Osteoblast (primary cell): ENCODE measurements at regions not wholly inside any gene's neighbourhood (a gene's known extent, or its start where the extent isn't known, plus 50 kb on each side); places are given as distances from the start of the nearest gene placed in this dataset.

ENCODE experiments used
- DNase-seq: peaks from one replicate; pipeline ENCODE4 v3.0.0; 2011; ENCODE audit warnings: low spot score, mixed read lengths; ENCODE audit not compliant: insufficient read length; ENCODE audit errors: missing footprints
- H2AFZ ChIP-seq: 2 replicates; pipeline ENCODE4 v1.6.0; 2011; ENCODE audit warnings: mild to moderate bottlenecking, low read length
- H3K27ac ChIP-seq: 2 replicates; pipeline ENCODE4 v1.5.1; 2011; ENCODE audit warnings: mild to moderate bottlenecking, low read depth, low read length, moderate library complexity
- H3K27me3 ChIP-seq: 2 replicates; pipeline ENCODE4 v1.6.0; 2012; ENCODE audit warnings: mild to moderate bottlenecking, control low read depth, inconsistent platforms, low read length, moderate library complexity; ENCODE audit not compliant: insufficient read depth
- H3K36me3 ChIP-seq: 2 replicates; pipeline ENCODE4 v1.5.1; 2011; ENCODE audit warnings: mild to moderate bottlenecking, low read length, control low read depth, moderate library complexity; ENCODE audit not compliant: insufficient read depth
- H3K4me1 ChIP-seq: 2 replicates; pipeline ENCODE4 v1.5.1; 2011; ENCODE audit warnings: mild to moderate bottlenecking, low read length, control low read depth, moderate library complexity; ENCODE audit not compliant: insufficient read depth
- H3K4me2 ChIP-seq: 2 replicates; pipeline ENCODE4 v1.6.0; 2011; ENCODE audit warnings: mild to moderate bottlenecking, low read length; ENCODE audit not compliant: insufficient read depth
- H3K4me3 ChIP-seq: fragments of 200-600 bp; sonication (generic); 3 replicates; pipeline ENCODE4 v1.5.1; 2012; ENCODE audit warnings: mild to moderate bottlenecking, low read length, inconsistent platforms; ENCODE audit not compliant: insufficient read depth
- H3K79me2 ChIP-seq: 2 replicates; pipeline ENCODE4 v1.6.0; 2012; ENCODE audit warnings: mild to moderate bottlenecking, low read length, control low read depth, inconsistent platforms; ENCODE audit not compliant: insufficient read depth
- H3K9me3 ChIP-seq: 2 replicates; pipeline ENCODE4 v1.5.1; 2011; ENCODE audit warnings: low read depth, low read length, control low read depth
- H4K20me1 ChIP-seq: 2 replicates; pipeline ENCODE4 v1.6.0; 2012; ENCODE audit warnings: mild to moderate bottlenecking, low read length, control low read depth; ENCODE audit not compliant: insufficient read depth
- TF ChIP-seq, protein P1 (sequence below): IDR thresholded peaks from 2 replicates; pipeline ENCODE4 v1.5.1; 2011; ENCODE audit warnings: mild to moderate bottlenecking, low read depth, low read length, moderate library complexity; ENCODE audit errors: extremely low read depth

DNA sequence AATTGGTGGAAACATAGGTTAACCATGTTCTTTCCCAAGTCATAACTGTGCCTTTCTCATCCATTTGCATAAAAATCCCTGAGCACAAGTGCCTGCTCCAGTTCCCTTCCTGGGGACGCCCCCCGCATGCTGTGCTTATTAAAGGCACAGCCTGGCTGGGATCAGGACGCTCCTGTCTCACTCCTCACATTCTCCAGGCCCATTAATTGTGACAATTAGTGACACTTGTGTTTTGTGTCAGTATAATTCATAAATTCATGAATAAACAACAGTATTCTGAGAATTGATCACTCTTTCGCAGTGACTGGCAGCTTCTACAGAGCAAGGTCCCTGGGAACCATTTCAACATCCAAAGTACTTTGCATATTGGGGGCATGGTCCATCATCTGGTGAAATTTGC is 1354.4 kb downstream of the TBC1D22A start:
- TF ChIP-seq, protein P1, sequence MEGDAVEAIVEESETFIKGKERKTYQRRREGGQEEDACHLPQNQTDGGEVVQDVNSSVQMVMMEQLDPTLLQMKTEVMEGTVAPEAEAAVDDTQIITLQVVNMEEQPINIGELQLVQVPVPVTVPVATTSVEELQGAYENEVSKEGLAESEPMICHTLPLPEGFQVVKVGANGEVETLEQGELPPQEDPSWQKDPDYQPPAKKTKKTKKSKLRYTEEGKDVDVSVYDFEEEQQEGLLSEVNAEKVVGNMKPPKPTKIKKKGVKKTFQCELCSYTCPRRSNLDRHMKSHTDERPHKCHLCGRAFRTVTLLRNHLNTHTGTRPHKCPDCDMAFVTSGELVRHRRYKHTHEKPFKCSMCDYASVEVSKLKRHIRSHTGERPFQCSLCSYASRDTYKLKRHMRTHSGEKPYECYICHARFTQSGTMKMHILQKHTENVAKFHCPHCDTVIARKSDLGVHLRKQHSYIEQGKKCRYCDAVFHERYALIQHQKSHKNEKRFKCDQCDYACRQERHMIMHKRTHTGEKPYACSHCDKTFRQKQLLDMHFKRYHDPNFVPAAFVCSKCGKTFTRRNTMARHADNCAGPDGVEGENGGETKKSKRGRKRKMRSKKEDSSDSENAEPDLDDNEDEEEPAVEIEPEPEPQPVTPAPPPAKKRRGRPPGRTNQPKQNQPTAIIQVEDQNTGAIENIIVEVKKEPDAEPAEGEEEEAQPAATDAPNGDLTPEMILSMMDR, result no peak
- no peak overlapping the region for H3K4me3 ChIP-seq
- no peaks in the 10 kb centered on the region for H4K20me1 ChIP-seq
- peaks cover 5% of the 10 kb centered on the region for H3K9me3 ChIP-seq
- H3K36me3 ChIP-seq, result no peaks in the 10 kb centered on the region
- DNase-seq, result no peak
- no peak overlapping the region for H3K4me2 ChIP-seq
- H3K79me2 ChIP-seq, result no peaks in the 10 kb centered on the region
- no peaks in the 10 kb centered on the region for H3K27me3 ChIP-seq
- H2AFZ ChIP-seq, result no peak overlapping the region
- H3K27ac ChIP-seq, result no peak overlapping the region
- H3K4me1 ChIP-seq, result no peaks in the 10 kb centered on the region

DNA sequence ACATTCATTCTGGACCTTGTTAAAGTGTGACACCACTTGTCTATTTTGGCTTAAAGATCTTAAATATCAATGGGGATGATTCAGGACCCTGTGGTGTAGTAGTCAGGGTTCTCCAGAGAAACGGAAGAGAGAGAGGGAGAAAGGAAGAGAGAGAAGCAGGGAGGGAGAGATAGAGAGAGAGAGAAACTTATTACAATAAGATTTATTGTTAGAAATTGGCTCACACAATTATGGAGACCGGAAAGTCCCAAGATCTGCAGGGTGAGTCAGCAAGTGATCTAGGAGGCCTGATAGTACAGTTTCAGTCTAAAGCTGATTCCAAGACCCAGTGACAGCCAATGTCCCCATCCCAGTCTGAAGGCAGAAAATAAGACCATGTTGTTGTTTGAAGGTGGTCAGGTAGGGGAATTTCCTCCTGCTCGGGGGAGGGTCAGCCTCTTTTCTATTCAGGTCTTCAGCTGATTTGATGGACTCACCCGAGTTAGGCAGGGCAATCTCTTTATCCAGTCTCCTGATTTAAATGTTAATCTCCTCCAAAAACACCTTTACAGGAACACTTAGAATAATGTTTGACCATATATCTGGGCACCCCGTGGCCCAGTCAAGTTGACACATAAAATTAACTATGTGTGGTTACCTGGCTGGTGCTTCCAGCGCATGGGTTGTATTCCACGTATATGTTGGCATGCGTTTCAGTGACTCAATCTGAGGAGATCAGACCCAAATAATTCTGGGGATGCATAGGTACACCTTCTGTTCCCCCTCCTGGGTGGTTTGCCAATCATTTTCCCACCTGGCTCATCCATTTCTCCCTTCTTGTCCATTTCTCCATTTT is 1350.5 kb downstream of the TBC1D22A start:
- H3K9me3 ChIP-seq, result peaks cover 2% of the 10 kb centered on the region
- no peak overlapping the region for H3K4me3 ChIP-seq
- H3K36me3 ChIP-seq, result no peaks in the 10 kb centered on the region
- no peaks in the 10 kb centered on the region for H4K20me1 ChIP-seq
- no peaks in the 10 kb centered on the region for H3K79me2 ChIP-seq
- DNase-seq, result no peak
- H2AFZ ChIP-seq, result no peak overlapping the region
- no peaks in the 10 kb centered on the region for H3K27me3 ChIP-seq
- H3K27ac ChIP-seq, result no peak overlapping the region
- TF ChIP-seq, protein P1, result no peak
- no peak overlapping the region for H3K4me2 ChIP-seq
- no peaks in the 10 kb centered on the region for H3K4me1 ChIP-seq

DNA sequence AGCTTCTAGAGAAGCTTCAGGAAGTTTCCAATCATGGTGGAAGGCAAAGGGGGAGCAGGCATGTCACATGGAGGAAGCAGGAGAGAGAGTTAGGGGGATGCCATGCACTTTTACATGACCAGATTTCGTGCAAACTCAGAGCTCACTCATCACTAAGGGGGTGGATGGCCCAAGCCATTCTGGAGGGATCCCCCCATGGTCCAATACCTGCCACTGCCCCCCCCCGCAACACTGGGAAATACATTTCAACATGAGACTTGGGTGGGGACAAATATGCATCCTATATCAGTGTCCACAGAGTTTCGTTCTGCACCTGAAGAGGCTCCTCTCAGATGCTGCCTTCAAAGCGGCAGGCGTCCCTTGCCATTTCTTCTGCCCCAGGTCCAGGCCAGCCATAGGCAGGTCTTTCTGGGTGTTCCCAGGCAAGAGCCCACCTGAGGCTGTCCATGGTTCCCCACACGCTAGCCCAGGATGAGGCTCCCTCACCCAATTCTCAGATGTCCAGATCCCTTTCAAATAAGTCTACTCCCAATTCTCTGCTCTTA is 1344.3 kb downstream of the TBC1D22A start:
- H3K4me1 ChIP-seq, result no peaks in the 10 kb centered on the region
- H3K4me3 ChIP-seq, result no peak overlapping the region
- no peaks in the 10 kb centered on the region for H4K20me1 ChIP-seq
- no peak overlapping the region for H3K4me2 ChIP-seq
- peaks cover 2% of the 10 kb centered on the region for H3K9me3 ChIP-seq
- no peak overlapping the region for H2AFZ ChIP-seq
- no peak overlapping the region for H3K27ac ChIP-seq
- no peaks in the 10 kb centered on the region for H3K79me2 ChIP-seq
- TF ChIP-seq, protein P1, result no peak
- DNase-seq, result no peak
- H3K27me3 ChIP-seq, result no peaks in the 10 kb centered on the region
- no peaks in the 10 kb centered on the region for H3K36me3 ChIP-seq

DNA sequence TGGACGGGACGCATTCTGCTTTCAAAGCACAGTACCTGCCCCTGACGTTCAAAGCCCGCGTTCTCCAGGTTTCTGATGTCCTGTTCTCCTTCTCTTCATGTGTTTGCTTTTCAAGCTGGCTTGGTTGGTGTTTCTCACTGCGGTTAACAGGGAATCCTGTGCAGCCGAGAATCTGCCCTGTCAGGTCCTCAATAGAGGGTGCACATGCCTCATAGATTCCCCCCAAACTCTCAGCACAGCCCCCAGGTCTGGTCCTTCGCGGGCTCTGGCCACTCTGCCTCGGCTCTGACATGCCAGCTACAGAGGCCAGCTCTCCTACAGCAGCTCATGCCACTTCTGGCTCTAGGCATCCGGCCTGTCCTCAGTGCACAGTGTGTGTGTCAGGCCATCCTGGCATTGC is 1343.8 kb downstream of the TBC1D22A start:
- H3K4me2 ChIP-seq, result no peak overlapping the region

More for the DNA sequence above, 1343.8 kb downstream of the TBC1D22A start:
- Histone ChIP-seq H3K36me3 (no peaks in the 10 kb centered on the region), H3K27me3 (no peaks in the 10 kb centered on the region), H3K9me3 (peaks cover 2% of the 10 kb centered on the region), H3K4me1 (no peaks in the 10 kb centered on the region), H4K20me1 (no peaks in the 10 kb centered on the region), H2AFZ (no peak overlapping the region), H3K27ac (no peak overlapping the region), H3K79me2 (no peaks in the 10 kb centered on the region), H3K4me3 (no peak overlapping the region)
- no peak for DNase-seq
- TF ChIP-seq, protein P1, result no peak
